Epithelial cell of esophagus (primary cell): ENCODE measurements at regions not wholly inside any gene's neighbourhood (a gene's known extent, or its start where the extent isn't known, plus 50 kb on each side); places are given as distances from the start of the nearest gene placed in this dataset.
A peak's percentile ranks its signal among the peaks of the same experiment; 100 is the strongest.

ENCODE experiments used
- DNase-seq: peaks from one replicate; pipeline ENCODE4 v3.0.0; 2010; ENCODE audit warnings: low read depth
- H3K4me3 ChIP-seq: 2 replicates; pipeline ENCODE4 v1.5.1; 2011; ENCODE audit warnings: mild to moderate bottlenecking, low read length, control low read depth
- CTCF ChIP-seq: IDR thresholded peaks from 2 replicates; pipeline ENCODE4 v1.5.1; 2011; ENCODE audit warnings: low read depth, mild to moderate bottlenecking, low read length, control low read depth, inconsistent platforms; ENCODE audit not compliant: insufficient read depth; ENCODE audit errors: missing control alignments

- H3K4me3 ChIP-seq = no peak overlapping the region
- no peak for TF ChIP-seq CTCF
- peak; percentile 3 for DNase-seq
Measured at GRCh38 chr18:67072791-67073190, 443.7 kb downstream of the DSEL start.

- no peak for DNase-seq
- H3K4me3 ChIP-seq = no peak overlapping the region
- no peak for TF ChIP-seq CTCF
Measured at GRCh38 chr18:67068608-67069007, 447.9 kb downstream of the DSEL start.

- TF ChIP-seq CTCF = no peak
- H3K4me3 ChIP-seq = no peak overlapping the region
- no peak for DNase-seq
Measured at GRCh38 chr18:67047334-67047733, 443.4 kb upstream of the CDH19 start.

GRCh38 chr18:67043276-67043675, 439.4 kb upstream of the CDH19 start:
- no peak overlapping the region for H3K4me3 ChIP-seq
- no peak for DNase-seq
- TF ChIP-seq CTCF = no peak

GRCh38 chr18:67041334-67041733, 437.4 kb upstream of the CDH19 start:
- TF ChIP-seq CTCF = no peak
- H3K4me3 ChIP-seq = no peak overlapping the region
- DNase-seq = no peak

GRCh38 chr18:67035026-67035425, 431.1 kb upstream of the CDH19 start:
- H3K4me3 ChIP-seq = no peak overlapping the region
- peak; percentile 40 for DNase-seq
- TF ChIP-seq CTCF = no peak

- no peak for TF ChIP-seq CTCF
- no peak overlapping the region for H3K4me3 ChIP-seq
- no peak for DNase-seq
Measured at GRCh38 chr18:67023059-67023458, 419.2 kb upstream of the CDH19 start.
